NCI-H2171 treated with DMSO at 0.1 percent for 48 hours (cell line): ENCODE measurements at regions not wholly inside any gene's neighbourhood (a gene's known extent, or its start where the extent isn't known, plus 50 kb on each side); places are given as distances from the start of the nearest gene placed in this dataset.

ENCODE experiments used
- DNase-seq: peaks from one replicate; lab custom pipeline; 2025; lab: John Stamatoyannopoulos, UW

DNA sequence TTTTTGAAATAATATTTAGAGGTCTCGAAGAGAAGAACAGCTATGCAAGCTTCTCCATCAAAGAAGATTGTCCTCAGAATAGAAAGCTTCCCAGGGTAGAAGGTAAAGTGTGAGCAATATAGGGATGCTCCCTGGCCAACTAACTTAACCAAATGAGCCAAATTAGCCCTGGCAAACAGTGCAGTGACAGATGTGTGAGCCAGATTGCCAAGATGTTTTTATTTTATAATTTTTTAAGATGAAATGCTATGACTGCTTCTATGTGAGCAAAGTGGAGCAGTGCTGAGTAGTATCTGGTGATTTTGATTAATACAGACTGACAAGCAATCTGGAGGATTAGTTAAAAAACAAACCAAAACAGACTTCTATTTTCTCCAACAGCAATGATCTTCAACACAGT lies 202.1 kb downstream of the NOVA1 start:
- DNase-seq: no peak

DNA sequence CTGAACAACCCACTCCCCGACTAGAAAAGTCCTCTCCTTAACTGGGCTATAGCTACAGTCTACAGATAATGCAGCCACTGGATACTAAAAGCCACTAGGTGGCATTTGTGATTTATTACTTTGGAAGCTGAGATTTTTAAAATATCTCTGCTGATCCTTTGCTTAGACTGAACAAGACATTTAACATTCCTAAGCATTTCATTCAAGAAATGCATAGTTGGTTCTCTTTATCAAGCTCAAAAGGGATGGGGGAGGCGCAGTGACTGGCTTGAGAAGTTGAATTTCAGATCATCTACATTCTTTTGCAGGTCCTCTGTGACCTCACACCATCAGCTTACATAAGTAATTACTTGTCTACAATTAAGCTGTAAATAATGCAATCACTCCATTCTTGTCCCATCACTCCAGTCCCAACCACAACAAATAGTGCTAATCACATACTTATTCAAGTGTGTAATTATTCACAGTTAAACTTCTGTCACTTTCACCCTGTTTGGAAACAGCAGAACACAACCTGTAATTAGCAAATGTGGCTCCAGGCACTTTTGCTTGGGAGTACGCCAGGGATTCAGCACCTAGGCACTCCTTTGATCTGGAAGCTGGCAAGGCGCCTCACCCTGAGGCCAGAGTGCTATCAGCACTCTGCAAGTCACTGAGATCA lies 203.6 kb downstream of the NOVA1 start:
- peak; percentile 27 for DNase-seq

DNA sequence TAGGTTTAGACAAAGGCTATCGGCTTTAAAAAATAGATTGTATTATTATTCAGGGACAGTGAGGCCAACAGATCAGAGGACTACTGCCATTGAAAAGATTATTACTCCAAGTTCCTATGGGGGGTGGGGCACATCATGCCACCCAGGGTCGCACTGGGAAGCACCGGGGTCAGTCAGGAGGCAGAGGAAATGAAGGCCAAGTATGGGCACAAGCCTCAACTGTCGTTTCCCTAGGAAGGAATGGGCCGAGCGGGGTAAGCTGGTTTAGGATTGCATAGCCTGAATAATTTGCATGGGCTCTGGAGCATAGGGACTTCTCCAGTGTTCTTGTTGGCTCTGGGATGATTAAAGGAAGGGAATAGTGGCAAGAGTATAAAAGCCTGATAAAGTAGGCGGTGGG lies 205.3 kb downstream of the NOVA1 start:
- DNase-seq: no peak

DNA sequence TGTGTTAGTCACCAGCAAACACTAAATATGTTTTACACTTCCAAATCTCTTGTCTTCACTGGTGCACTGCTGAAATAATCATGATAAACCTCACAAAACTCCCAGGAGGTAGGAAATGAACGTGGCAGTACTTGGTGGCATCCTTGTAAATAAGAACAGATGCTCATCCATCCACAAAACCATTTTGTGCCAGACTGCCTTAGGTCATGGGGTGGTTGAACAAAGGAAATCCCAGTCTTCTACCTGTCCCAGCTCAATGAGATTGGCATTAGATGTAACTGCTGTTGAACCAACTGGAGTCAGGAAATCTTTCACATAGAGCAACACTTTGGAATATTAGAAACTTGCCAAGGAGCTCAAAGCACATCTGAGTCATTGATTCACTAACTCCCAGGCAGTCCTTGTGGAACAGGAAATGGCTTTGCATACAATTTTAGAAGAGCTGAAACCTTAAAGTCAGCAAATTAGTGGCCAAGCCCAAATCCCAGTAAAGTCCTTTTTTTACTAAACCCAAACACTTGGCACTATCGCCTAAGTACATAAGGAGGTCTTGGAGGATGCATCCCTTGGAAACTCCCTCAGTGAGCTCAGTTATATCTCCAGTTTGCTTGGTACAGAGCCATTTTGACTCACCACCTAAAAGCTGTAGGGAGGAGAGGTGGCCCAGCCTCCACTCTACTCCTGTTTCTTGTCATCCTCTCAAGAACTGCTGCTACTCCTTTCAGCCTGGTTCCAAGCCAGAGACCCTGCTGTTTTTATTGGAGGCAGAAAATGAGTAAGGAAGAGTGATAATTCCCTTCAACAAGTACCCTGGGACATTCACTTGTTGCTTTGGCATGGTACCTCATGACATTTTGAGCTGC lies 208.0 kb downstream of the NOVA1 start:
- no peak for DNase-seq

DNA sequence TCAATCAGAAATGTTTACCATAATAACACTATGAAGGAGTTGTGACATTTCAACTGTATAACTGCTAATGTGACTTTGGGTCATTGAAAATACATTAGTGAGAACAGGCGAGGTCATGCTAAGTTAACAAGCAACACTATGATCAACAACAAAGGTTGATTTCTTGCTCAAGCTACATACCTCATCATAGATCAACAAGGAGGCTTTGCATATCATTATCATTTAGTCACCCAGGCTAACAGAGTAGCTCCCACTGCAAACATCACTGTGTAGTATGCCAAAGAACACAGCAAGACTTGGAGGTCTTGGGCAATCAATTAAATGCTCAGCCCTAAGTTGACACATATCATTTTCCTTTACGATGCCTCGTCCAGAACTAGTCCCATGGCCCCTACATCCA lies 212.5 kb downstream of the NOVA1 start:
- no peak for DNase-seq

DNA sequence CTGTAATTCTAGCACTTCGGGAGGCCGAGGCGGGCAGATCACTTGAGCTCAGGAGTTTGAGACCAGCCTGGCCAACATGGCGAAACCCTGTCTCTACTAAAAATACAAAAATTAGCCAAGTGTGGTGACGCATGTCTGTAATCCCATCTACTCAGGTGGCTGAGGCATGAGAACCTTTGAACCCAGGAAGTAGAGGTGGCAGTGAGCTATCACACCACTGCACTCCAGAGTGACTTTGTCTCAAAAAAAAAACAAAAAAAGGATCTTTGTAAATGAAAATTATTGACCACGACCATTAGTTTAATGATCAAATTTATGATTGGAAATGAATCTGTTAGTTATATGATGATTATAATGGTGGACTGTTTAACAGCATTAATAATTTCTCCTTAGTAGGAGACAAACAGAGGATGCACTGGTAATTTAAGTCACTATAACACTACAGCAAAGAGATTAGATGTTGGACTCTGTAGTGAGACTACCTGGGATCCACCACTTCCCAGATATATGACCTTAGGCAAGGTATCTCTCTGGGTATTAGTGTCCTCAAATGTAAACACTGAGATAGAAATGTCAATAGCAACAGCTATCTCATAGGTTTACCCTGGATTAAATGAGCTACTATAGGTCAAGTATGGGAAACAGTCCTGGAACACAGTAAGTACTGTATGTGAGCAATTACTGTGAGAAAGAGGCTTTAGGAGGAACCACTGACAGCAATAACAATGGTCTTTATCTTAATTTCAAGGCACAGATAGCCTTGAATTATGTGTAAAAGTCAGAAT lies 214.7 kb downstream of the NOVA1 start:
- DNase-seq: no peak

DNA sequence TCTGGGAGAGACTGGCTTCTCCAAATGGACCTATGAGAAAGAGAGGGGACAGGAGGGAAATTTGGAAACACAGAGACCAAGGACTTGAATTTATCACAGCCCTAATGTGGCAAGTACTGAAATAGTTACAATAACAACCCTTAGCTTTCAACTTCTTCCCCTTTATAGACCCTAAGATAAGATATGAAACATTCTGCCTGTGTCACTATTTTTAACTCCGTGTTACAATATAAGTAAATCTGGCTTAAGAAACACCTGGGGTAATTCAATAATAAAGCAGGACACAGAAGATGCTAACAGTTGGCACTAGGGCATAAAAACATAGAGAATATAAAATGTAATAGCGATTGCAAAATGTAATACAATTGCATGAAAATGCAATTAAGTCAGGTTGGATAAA lies 216.4 kb downstream of the NOVA1 start:
- DNase-seq: no peak

DNA sequence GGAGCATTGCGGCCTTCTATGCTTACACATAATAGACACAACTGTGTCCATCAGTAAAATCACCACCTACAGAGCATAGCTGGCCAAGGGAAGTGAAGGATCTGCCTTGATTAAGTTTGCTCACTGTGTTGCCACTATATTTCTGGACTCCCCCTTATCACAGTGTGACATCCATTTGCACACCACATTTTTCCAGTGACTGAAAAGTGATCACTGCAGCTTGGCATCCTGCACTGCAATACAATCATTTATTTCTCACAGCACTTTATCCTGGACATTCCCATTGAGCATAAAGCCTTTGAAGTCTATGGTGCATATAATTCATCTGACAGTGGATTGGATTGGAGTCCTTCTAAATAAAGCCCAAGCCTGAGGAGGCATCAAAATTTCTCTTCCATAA lies 217.2 kb downstream of the NOVA1 start:
- no peak for DNase-seq

DNA sequence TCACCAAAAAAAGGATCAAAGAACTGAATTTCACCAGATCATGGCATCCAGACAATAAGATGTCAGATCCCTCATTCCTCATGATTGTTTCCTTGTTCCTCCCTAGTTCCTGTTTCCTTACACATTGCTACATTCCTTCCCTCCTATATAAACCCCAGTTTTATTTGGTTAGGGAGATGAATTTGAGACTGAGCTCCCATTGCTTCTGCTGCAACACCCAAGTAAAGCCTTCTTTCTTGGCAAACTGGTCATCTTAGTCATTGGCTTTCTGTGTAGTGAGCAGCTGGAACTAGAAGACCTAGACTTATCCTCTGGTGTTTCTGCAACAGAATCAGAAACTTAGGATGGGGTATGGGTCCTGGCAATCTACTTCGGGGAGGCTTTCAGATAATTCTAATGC lies 217.9 kb downstream of the NOVA1 start:
- no peak for DNase-seq

DNA sequence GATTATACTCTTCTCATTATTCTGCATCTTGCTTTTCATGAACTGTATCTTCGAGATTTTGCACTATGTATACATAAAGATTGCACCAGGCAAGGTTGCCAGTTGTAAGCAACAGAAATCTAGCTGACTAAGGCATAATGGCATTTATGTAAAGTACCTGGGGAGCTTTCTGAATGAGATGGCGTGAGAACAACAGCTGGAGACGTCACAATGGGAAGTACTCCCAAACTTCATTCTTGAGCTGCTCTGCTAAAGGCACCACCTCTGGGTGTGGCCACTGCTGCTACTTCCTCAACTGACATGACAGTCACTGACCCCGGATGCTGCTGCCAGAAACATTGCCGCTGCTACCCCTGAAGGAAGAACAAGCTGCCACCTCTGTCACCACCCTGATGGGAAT lies 220.7 kb downstream of the NOVA1 start:
- no peak for DNase-seq

DNA sequence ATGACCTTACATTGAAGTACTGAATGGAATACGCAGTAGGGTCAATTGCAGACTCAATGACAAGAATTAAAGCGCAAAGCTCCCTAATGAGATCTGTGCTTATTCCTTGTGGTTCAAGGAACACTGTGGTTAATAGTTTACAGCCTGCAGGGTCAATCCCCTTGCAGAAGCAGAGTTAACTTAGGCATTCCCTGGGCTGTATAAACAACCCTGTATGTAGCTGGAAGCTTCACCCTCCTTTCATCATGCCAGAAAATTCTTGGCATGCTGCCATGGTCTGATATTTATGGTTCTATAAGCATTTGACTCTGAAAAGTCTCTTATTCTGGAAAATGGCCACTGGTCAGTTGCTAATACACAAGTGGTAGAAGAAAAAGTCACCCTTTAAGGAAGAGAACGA lies 227.7 kb downstream of the NOVA1 start:
- no peak for DNase-seq

DNA sequence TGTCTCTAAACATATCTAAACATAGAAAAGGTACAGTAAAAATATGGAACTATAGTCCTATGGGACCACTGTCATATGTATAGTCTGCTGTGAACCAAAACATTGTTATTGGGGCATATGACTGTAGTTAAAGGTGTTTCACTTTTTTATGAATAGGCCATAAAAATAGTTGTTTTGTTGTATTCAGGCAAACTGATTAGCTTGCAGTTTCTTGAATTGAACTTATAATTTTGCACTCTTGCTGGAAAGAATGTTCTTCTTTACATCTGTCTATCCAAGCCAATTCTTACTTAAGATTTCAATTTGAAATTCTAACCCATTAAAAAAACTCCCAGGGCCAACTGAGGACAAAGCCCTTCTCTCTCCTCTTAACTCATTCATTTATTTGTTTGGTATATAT lies 234.1 kb downstream of the NOVA1 start:
- no peak for DNase-seq

DNA sequence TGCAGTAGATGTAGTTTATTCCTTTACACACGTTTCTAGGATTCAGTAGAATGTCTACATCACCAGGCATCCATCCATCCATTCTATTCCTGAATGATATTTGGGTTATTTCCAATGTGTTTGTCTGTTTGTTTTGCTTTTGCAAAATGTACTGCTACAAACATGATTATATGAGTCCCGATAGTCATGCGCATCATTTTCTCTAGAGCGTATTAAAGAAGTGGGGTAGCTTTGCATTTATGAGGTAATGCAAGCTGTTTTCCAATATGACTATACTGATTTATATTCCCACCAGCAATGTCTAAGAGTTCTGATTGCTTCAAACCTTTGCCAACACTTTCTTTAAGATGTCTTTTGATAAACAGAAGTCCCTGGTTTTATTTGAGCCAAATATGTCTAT lies 253.2 kb downstream of the NOVA1 start:
- DNase-seq: no peak

DNA sequence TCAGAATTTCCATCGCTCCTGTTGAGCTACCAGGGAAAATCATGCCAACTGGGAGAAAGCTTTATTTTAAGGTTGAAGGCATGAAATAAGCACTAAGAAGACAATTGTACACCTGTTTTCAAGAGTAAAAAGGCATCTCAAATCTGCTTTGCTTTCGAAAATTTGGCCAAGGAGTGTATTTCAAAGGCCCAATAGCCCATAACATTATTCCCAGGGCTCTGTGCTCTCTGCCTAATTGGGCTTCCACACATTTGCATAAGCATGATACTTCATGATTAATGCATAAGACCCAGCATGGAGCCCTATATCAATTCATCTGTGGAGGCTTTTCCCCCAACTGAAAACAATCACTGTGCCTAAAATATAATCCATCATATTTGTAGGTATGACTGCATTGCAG lies 258.5 kb downstream of the NOVA1 start:
- DNase-seq: no peak

DNA sequence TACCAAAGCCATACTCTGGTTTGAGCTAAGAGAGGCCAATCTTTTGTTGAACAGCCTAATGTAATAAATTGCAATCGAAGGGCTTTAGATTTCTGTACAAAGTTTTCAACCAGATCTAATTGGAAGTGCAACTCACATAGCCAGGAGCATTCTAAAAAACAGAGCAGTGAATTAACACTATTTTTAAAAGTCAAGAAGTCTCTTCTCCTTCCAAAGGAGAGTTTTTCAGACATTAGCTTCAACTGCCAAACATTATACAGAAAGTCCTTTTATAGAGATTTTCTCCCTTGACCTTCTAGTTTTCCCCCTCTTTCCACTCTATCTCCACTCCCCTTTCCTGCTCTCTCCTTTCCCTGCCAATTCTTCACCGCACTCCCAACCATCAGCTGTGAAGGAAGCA lies 259.6 kb downstream of the NOVA1 start:
- no peak for DNase-seq

DNA sequence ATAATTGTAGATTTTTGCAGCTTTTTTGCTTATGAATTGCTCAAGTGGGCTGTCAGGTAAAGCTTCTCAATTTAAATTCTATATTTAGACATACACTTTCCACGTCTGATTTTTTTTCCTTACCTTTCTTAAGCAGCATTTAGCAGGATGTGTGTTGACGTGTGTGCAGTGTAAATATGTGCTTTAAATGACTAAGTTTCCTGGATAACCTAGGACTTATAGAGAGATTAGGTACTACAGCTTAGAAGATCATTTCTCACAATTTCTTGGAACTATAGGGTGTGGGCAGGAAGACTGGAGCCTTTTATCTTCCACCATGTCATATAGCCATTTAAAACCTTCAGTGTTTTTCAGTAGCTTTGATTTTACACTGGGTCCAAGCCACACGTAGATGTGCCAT lies 263.5 kb downstream of the NOVA1 start:
- no peak for DNase-seq

DNA sequence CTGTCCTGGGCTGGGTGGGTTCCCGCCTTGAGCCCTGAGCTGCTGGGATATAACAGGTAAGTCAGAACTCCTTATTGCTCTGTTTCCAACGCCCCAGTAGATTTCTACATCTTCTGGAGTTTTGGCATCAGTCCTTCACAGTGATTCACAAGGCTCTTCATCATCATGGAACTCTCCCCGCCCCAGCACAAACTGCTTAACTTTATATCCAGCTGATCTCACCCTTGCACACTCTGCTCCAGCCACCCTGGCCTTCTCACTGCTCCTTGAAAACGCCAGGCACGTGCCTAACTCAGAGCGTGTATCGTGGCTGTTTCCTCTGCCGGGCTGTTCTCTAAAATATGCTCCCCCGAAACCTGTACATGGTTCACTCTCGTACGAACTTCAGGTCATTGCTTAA lies 264.9 kb downstream of the NOVA1 start:
- DNase-seq: no peak

DNA sequence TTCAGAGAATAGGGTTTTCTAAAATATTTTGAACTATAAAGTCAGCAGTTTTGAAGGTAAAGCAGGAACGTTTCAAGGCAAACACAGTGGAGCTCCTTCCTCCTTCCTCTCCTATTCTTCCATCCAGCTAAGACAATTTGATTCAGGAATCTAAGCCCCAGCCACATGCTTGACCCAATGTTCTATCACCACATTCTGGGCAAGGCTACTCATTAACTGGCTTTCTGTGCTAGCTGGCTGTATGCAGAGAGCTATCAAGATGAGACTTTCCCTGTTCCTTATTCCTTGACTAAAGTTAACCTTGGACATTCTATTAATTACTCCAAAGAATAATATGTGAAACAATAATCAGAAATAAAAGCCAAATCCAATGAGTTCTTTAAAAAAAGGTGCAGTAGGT lies 266.9 kb downstream of the NOVA1 start:
- no peak for DNase-seq

DNA sequence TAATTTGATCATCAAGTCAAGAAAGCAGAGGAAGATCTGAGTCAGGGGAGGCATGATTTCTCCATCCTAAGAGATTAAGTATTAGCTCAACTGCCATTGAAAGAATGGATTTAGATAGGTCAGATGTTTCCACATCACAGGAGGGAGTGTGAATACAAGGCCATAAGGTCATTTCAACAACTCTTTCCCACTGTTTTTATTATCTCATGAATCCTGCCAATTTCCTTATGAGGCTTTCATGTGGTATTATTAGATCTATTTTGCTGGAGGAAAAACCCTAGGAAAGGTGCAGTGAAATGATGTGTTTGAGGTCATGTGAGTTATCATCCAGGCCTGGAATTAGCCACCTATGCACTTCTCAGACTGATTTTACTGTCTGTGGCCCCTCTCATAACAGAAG lies 269.0 kb downstream of the NOVA1 start:
- no peak for DNase-seq

DNA sequence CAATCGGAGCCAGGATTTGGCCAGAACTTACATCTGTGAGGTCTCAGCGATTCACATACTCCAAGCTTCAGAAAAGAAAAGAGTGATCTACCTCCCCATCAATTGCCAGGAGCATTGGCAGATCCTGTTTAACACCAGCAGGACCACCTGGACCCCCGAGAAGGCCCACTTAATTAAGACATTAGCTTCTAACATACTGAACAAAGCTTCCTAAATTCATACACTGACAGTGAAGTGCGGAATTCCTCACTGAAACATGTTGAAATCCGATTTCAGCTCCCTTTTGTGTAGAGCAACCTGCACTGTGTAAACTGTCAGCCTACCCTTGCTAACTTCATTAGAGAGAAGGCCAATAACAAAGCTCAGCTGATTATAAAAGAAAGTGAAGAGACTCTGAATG lies 274.0 kb downstream of the NOVA1 start:
- no peak for DNase-seq

DNA sequence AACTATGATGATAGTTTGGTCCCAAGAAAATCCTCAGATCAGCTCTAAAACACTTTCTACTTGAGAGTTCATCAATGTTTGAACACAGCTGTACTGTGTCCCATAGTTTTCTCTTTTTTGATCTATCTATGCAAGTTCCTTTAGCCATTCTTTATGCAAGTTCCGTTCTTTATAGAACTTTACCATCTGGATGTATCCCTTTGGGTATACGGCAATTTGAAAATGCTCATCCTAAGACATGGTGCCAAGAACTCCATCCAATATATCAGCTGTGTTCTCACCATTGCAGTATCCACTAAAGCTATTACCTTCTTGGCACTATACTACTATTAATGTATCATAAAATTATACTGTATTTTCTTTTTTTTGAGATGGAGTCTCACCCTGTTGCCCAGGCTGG lies 276.9 kb downstream of the NOVA1 start:
- no peak for DNase-seq

DNA sequence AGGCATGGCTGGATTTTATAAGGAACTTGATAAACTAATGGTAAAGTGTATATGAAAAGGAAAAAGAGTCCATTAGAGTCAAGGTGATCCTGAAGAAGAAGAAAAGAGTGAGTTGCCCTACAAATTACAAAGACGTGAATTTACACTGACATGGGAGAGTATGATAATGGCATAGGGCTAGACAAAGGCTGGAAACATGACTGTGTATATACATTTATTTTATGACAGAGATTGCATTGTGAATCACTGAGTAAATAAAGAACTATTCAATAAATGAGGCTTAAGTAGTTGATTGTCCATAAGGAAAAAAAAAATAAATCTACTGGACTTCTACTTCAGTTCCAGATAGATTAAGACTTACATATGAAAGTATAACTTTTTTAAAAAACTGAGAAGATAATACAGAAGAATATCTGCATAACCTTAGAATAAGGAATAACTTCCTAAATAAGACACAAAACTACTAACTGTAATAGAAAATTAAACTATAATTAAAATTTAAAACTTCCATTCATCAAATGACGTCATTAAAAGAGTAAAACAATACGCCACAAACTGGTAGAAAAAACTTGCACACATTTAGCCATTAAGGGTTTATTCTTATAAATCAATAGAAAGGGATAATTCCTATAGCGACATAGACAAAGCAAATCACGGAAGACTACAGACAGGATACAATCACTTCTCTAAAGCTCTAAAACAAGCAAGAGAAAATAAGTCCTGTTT lies 278.5 kb downstream of the NOVA1 start:
- no peak for DNase-seq
